ENCODE measurements at regions not wholly inside any gene's neighbourhood (a gene's known extent, or its start where the extent isn't known, plus 50 kb on each side); places are given as distances from the start of the nearest gene placed in this dataset.

DNA sequence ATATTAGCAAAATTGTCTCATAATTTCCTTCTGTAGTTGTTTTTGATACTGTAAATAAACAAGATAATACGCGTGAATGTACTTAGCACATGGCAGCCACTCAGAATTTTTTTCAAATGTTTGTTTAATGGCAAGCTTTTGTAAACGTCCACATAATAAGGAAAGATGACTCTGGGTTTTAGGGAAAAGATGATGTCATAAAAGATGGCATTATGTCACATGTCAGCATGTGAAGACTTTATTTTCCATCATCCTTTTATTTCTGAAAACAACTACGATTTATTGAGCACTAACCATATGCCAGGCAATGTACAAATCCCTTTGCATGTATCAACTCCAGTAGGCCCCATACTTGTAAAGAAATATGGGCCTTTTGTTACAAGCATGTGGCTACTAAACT, 139.9 kb downstream of the C11orf91 start:
- no peak overlapping the region for H3K4me3 ChIP-seq
- intact Hi-C loops (cut with DNase I; ENCODE audit: low total_unique reads): no loop called here

DNA sequence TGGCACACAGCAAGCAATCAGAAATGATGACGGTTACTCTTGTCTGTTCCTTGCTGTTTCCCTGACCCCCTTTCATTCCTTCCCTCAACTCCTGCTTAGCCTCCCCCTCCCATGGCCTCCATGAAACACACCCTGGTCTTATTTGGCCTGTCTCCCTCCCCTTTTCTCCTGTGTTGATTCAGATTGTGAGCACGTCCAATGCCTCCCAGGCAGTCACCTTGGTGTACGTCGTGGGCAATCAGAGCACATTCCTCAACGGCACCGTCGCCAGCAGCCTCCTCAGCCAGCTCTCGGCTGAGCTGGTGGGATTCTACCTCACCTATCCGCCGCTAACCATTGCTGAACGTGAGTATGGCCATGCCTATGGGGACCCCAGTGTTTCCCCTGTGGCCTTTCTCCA, 141.1 kb downstream of the C11orf91 start:
- no peak for TF ChIP-seq POLR2A (IDR thresholded peaks at IDR 0.05)
- TF ChIP-seq, protein P1, sequence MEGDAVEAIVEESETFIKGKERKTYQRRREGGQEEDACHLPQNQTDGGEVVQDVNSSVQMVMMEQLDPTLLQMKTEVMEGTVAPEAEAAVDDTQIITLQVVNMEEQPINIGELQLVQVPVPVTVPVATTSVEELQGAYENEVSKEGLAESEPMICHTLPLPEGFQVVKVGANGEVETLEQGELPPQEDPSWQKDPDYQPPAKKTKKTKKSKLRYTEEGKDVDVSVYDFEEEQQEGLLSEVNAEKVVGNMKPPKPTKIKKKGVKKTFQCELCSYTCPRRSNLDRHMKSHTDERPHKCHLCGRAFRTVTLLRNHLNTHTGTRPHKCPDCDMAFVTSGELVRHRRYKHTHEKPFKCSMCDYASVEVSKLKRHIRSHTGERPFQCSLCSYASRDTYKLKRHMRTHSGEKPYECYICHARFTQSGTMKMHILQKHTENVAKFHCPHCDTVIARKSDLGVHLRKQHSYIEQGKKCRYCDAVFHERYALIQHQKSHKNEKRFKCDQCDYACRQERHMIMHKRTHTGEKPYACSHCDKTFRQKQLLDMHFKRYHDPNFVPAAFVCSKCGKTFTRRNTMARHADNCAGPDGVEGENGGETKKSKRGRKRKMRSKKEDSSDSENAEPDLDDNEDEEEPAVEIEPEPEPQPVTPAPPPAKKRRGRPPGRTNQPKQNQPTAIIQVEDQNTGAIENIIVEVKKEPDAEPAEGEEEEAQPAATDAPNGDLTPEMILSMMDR (IDR thresholded peaks at IDR 0.05): no peak
- intact Hi-C loops (cut with DNase I; ENCODE audit: low total_unique reads): no loop called here
- Histone ChIP-seq H3K36me3 (no peaks in the 10 kb centered on the region), H3K4me1 (no peaks in the 10 kb centered on the region), H3K9me3 (no peaks in the 10 kb centered on the region), H3K27ac (no peak overlapping the region), H3K4me3 (no peak overlapping the region), H3K27me3 (no peaks in the 10 kb centered on the region)
- DNase-seq: no peak

More for the DNA sequence above, 139.9 kb downstream of the C11orf91 start:
- H3K27ac ChIP-seq: no peak overlapping the region
- TF ChIP-seq POLR2A (IDR thresholded peaks at IDR 0.05): no peak
- TF ChIP-seq, protein P1 (IDR thresholded peaks at IDR 0.05): no peak
- H3K36me3 ChIP-seq: no peaks in the 10 kb centered on the region
- H3K27me3 ChIP-seq: no peaks in the 10 kb centered on the region
- DNase-seq: no peak
- H3K9me3 ChIP-seq: no peaks in the 10 kb centered on the region
- H3K4me1 ChIP-seq: no peaks in the 10 kb centered on the region

DNA sequence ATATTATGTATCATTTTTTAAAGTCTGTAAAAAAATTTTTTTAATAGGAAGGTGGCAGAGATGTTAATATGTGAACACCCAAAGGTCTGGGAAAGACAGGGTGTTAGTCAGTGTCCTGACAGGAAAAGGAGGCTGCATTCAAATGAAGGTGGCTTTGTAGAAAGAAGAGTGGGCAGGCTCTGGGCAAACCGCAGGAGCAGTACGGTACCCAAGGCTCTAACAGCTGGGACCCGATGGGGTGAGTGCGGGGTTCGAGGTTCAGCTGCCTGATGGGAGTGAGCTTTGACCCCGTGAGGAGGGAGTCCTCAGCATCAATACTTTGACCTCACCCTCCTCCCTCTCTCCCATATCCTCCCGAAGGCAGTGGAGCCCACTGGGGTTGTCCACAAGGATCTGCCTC, 142.5 kb downstream of the C11orf91 start:
- TF ChIP-seq POLR2A (IDR thresholded peaks at IDR 0.05): no peak
- TF ChIP-seq, protein P1 (IDR thresholded peaks at IDR 0.05): no peak
- H3K27ac ChIP-seq: no peak overlapping the region
- no peak overlapping the region for H3K4me3 ChIP-seq
- no peak for DNase-seq
- H3K36me3 ChIP-seq: no peaks in the 10 kb centered on the region
- intact Hi-C loops (cut with DNase I; ENCODE audit: low total_unique reads): no loop called here
- H3K9me3 ChIP-seq: no peaks in the 10 kb centered on the region
- H3K4me1 ChIP-seq: no peaks in the 10 kb centered on the region
- no peaks in the 10 kb centered on the region for H3K27me3 ChIP-seq

DNA sequence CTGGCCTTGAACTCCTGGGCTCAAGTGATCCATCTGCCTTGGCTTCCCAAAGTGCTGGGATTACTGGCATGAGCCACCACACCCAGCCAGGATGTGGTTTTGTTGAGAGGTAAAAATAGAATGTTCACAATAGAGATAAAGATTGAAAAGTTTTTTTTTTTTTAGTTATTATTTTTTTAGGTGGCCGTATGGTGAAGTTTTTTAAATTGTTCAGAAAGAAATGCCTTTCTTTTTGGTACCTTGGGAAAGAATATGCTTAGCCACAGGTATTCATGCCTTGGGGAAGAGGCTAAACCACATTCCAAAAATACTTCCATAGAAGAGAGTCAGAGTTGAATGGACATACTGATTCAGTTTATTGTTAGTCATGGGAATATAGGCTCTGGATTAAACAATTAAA, 143.4 kb downstream of the C11orf91 start:
- no peak for TF ChIP-seq POLR2A (IDR thresholded peaks at IDR 0.05)
- TF ChIP-seq, protein P1 (IDR thresholded peaks at IDR 0.05): no peak
- no peak for DNase-seq
- Histone ChIP-seq H3K4me3 (no peak overlapping the region), H3K4me1 (no peaks in the 10 kb centered on the region), H3K27ac (no peak overlapping the region), H3K36me3 (no peaks in the 10 kb centered on the region), H3K27me3 (no peaks in the 10 kb centered on the region), H3K9me3 (no peaks in the 10 kb centered on the region)
- intact Hi-C loops (cut with DNase I; ENCODE audit: low total_unique reads): no loop called here

DNA sequence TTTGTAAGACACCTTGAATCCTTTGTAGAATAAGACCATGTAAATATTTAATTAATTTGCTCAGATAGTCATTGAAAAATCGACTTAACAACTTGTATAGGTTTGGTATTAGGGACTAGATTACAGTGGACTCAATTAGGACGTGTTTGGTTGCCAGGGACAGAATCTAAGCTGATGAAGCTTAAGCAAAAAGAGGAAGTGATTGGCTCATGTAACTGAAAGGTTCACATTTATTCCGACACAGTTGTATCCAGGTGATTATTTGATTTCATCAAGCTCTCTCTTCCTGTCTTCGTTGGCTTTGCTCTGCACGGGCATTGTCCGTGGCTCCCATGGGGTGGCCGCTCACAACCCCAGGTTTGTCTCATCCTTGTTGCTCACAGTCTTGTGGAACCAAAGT, 146.4 kb downstream of the C11orf91 start:
- no peak overlapping the region for H3K27ac ChIP-seq
- H3K27me3 ChIP-seq: no peaks in the 10 kb centered on the region
- no peaks in the 10 kb centered on the region for H3K36me3 ChIP-seq
- H3K9me3 ChIP-seq: no peaks in the 10 kb centered on the region
- DNase-seq: no peak
- H3K4me1 ChIP-seq: no peaks in the 10 kb centered on the region
- intact Hi-C loops (cut with DNase I; ENCODE audit: low total_unique reads): no loop called here
- TF ChIP-seq, protein P1 (IDR thresholded peaks at IDR 0.05): no peak
- no peak for TF ChIP-seq POLR2A (IDR thresholded peaks at IDR 0.05)
- no peak overlapping the region for H3K4me3 ChIP-seq

All from uterus (tissue), 3 donors.